ENCODE measurements at regions not wholly inside any gene's neighbourhood (a gene's known extent, or its start where the extent isn't known, plus 50 kb on each side); places are given as distances from the start of the nearest gene placed in this dataset.

GRCh38 chr2:156647377-156648010, 211.3 kb downstream of the GPD2 start:
- TF ChIP-seq CTCF (IDR thresholded peaks at IDR 0.05; ENCODE audit: low read depth, low read length, poor library complexity, severe bottlenecking) (no peak), EZH2phosphoT487 (IDR thresholded peaks at IDR 0.05; ENCODE audit: borderline replicate concordance, low read length) (no peak)

Data from DOHH2 (cell line).